Left ventricle myocardium inferior (tissue), 1 donor: ENCODE measurements at regions not wholly inside any gene's neighbourhood (a gene's known extent, or its start where the extent isn't known, plus 50 kb on each side); places are given as distances from the start of the nearest gene placed in this dataset.

ENCODE experiments used
- DNase-seq: peaks from one replicate; pipeline ENCODE4 v3.0.0-alpha.2; 2020
- H3K27ac ChIP-seq: fragments of 200-600 bp; replicated peaks from 2 replicates; pipeline ENCODE4 v1.8.0; 2021
- H3K27me3 ChIP-seq: fragments of 200-600 bp; 2 replicates; pipeline ENCODE4 v1.8.0; 2021; ENCODE audit warnings: low read depth
- H3K36me3 ChIP-seq: fragments of 200-600 bp; 2 replicates; pipeline ENCODE4 v1.8.0; 2021
- H3K4me1 ChIP-seq: fragments of 200-600 bp; 2 replicates; pipeline ENCODE4 v1.8.0; 2021
- H3K4me3 ChIP-seq: fragments of 200-600 bp; 2 replicates; pipeline ENCODE4 v1.8.0; 2021; ENCODE audit warnings: mild to moderate bottlenecking, moderate library complexity
- H3K9me3 ChIP-seq: fragments of 200-600 bp; replicated peaks from 2 replicates; pipeline ENCODE4 v1.8.0; 2021
- intact Hi-C: fragments of 100-400 bp; cut with micrococcal nuclease; formaldehyde crosslinking; loops from one replicate; pipeline ENCODE4 v1.11.0; 2022
- TF ChIP-seq, protein P1 (sequence below): fragments of 200-600 bp; IDR thresholded peaks from 2 replicates; pipeline ENCODE4 v1.8.0; 2021; ENCODE audit warnings: antibody characterized with exemption, mild to moderate bottlenecking, borderline replicate concordance
- donor health status: DM: no; HTN: yes; CAD: no; lungs with severe emphysema.

DNA sequence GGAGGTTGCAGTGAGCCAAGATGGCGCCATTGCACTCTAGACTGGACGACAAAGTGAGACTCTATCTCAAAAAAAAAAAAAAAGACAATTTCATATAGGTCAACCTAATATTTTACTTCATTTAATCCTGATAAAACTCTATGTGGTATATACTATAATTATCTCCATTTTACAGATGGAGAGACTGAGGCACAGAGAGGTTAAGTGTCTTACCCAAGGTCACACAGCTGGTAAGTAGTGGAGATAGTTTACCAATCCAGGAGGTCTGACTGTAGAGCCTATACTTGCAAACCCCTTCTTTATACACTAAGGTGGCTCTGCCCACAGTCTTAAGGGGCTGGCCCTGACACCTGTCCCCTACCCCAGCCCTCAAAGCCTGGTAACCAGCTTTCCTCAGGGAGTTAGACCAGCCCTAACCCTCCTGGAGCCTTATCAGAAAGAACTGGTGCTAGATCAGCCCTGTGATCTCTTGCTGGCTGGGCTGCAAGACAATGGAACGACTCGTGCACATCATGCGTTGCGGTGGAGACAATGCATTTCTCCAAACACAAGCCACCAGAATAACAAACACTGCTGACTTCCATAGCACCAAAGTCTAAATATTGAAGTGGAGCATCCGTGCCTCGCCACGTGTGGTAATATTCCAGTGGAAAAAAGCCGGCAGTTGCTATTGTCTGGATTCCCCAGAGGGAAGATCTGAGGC, 60.0 kb upstream of the SMAD3 start:
- DNase-seq, result no peak
- Histone ChIP-seq H3K27ac (no peak overlapping the region), H3K9me3 (peaks cover 5% of the 10 kb centered on the region), H3K4me3 (no peak overlapping the region), H3K36me3 (no peaks in the 10 kb centered on the region), H3K4me1 (no peaks in the 10 kb centered on the region), H3K27me3 (no peaks in the 10 kb centered on the region)
- intact Hi-C loops, result no loop called here
- TF ChIP-seq, protein P1, sequence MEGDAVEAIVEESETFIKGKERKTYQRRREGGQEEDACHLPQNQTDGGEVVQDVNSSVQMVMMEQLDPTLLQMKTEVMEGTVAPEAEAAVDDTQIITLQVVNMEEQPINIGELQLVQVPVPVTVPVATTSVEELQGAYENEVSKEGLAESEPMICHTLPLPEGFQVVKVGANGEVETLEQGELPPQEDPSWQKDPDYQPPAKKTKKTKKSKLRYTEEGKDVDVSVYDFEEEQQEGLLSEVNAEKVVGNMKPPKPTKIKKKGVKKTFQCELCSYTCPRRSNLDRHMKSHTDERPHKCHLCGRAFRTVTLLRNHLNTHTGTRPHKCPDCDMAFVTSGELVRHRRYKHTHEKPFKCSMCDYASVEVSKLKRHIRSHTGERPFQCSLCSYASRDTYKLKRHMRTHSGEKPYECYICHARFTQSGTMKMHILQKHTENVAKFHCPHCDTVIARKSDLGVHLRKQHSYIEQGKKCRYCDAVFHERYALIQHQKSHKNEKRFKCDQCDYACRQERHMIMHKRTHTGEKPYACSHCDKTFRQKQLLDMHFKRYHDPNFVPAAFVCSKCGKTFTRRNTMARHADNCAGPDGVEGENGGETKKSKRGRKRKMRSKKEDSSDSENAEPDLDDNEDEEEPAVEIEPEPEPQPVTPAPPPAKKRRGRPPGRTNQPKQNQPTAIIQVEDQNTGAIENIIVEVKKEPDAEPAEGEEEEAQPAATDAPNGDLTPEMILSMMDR, result no peak

DNA sequence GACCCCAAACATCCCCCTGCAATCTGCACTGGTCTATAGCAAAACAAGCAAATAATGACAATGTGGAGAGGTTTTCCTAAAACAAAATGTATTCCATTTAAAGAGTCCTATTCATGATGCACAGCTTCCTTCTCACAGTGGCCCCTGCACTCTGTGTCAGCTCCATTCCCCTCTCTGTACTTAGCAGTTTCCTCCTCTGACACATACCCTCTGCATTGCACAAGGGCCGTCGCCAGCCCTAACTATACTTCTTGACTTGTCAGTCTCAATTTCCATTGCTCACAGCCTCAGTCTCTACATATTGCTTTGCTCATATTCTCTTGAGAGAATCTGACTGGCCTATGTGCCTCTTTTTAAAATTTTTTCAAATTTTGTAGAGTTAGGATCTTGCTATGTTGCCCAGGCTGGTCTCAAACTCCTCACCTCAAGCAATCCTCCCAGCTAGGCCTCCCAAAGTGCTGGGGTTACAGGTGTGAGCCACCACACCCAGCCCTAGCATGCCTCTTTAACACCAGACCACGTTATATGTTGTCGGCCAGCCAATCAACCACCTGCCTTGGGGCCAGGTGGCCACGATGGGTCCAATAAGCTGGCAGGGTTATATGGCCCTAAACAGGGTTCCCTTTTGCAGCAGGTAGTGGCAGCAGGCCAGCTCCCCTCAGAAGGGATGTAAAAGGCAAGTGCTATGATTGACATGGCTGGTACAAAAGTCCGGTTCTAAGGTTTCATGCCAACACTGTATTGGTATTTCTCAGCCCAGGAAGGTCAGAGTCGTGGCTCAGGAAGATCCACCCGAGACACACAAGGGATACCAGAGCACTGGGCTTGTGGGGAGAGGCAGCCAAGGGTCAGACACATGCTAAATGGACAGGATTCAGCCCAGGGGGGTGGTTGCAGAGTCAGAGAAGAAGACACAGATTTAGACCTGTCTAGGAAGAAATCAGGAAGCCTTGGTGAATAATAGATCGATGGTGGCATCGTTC, 59.0 kb upstream of the SMAD3 start:
- TF ChIP-seq, protein P1, result no peak
- intact Hi-C loops, result no loop called here
- no peak overlapping the region for H3K27ac ChIP-seq

DNA sequence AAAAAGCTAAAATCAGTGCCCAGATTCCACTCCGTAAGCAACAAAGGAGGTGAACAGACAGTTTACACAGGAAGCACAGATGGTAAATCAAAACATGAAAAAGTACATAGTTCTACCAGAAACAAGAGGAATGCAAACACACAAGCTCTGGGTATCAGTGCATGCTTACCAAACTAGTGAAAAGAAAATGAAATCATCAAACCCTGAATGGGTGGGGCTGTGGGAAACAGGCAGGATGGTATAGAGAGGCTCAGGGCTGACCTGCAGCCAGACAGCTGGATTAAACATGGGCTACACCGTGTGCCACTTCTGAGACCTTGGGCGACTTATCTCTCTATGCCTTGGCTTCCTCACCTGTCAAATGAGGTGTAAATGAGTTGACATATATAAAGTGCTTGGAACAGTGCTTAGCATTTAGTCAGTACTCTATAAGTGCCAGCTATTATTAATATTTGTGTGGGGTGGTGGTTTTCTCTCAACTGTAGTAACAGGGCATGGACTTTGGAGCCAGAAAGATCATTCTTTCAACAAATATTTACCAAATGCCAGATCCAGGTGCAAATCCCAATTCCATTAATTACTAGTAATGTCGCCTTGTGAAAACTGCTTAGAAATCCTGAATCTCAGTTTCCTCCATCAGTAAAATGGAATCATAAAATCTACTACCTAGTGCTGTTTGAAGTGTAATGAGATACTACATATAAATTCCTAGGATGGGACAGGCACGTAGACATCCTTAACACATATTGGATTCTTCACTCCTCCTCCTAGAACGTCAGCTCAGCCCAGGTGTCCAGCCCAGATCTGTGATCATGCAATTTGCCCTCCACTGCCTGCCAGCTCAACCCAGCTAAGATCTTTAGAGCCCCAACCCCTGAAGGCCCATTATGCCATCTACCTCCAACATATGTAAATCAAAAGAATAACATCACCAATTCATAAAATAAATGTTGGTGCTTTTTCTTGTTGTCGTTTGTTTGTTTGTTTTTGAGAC, 55.5 kb upstream of the SMAD3 start:
- Histone ChIP-seq H3K27me3 (no peaks in the 10 kb centered on the region), H3K36me3 (no peaks in the 10 kb centered on the region), H3K9me3 (peaks cover 5% of the 10 kb centered on the region), H3K4me3 (no peak overlapping the region), H3K27ac (no peak overlapping the region), H3K4me1 (peaks cover 19% of the 10 kb centered on the region)
- TF ChIP-seq, protein P1, result no peak
- intact Hi-C loops, result no loop called here
- no peak for DNase-seq

More for the DNA sequence above, 59.0 kb upstream of the SMAD3 start:
- H3K27me3 ChIP-seq, result no peaks in the 10 kb centered on the region
- no peak for DNase-seq
- H3K4me3 ChIP-seq, result no peak overlapping the region
- no peaks in the 10 kb centered on the region for H3K36me3 ChIP-seq
- H3K4me1 ChIP-seq, result no peaks in the 10 kb centered on the region
- peaks cover 5% of the 10 kb centered on the region for H3K9me3 ChIP-seq

DNA sequence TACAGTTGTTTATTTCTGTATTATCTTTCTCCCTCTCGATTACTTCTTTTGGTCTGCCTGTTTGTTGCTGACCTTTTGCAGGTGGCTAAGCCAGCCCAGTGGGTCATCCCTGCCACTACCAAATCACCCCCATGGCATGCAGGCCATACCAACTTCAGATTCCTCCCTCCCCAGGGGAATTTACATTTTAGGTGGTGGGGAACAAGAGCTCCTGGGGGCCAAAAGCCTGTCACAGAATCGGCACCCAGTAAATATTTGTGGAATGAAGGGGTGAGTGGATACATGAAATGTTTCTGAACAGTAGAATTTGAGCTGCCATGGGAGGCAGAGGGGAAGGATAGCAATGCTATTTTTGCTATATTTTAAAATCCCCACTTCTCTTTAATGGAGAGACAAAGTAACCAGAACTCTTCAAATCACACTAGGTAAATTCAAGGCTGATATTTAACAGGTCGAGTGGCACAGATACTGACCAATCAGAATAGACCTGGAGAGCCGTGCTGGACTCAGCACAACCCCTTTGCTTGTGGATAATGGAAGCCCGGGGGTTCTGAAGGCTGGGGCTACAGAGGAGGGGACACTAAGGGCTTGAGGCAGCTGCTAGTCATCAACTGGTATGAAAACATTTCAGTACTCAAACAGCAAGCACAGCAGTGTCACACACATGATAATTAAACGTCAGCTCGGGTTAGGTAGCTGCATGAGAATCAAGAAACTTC, 54.3 kb upstream of the SMAD3 start:
- DNase-seq, result no peak
- intact Hi-C loops, result no loop called here
- TF ChIP-seq, protein P1, result no peak

More for the DNA sequence above, 54.3 kb upstream of the SMAD3 start:
- peaks cover 19% of the 10 kb centered on the region for H3K4me1 ChIP-seq
- H3K27ac ChIP-seq, result no peak overlapping the region
- H3K4me3 ChIP-seq, result no peak overlapping the region
- H3K9me3 ChIP-seq, result peaks cover 5% of the 10 kb centered on the region
- H3K27me3 ChIP-seq, result no peaks in the 10 kb centered on the region
- no peaks in the 10 kb centered on the region for H3K36me3 ChIP-seq
